BE2C (cell line): ENCODE measurements at regions not wholly inside any gene's neighbourhood (a gene's known extent, or its start where the extent isn't known, plus 50 kb on each side); places are given as distances from the start of the nearest gene placed in this dataset.
A peak's percentile ranks its signal among the peaks of the same experiment; 100 is the strongest.

Experiments
- DNase-seq: peaks from one replicate; pipeline ENCODE4 v3.0.0-alpha.2; 2020
- H3K27me3 ChIP-seq: fragments of 250-450 bp; sonication (Bioruptor Pico); 2 replicates; pipeline ENCODE4 v1.5.1; 2020; ENCODE audit warnings: mild to moderate bottlenecking
- H3K36me3 ChIP-seq: fragments of 250-450 bp; sonication (Bioruptor Pico); 2 replicates; pipeline ENCODE4 v1.5.1; 2020; ENCODE audit warnings: mild to moderate bottlenecking
- H3K4me1 ChIP-seq: fragments of 250-450 bp; sonication (Bioruptor Pico); 2 replicates; pipeline ENCODE4 v1.5.1; 2020
- H3K4me3 ChIP-seq: 2 replicates; pipeline ENCODE4 v1.5.1; 2011; ENCODE audit warnings: low read depth, low read length
- H3K9me3 ChIP-seq: fragments of 250-450 bp; sonication (Bioruptor Pico); 2 replicates; pipeline ENCODE4 v1.5.1; 2020
- TF ChIP-seq, protein P1 (sequence below): IDR thresholded peaks from 2 replicates; pipeline ENCODE4 v1.5.1; 2012; ENCODE audit warnings: mild to moderate bottlenecking, low read depth, low read length

DNA sequence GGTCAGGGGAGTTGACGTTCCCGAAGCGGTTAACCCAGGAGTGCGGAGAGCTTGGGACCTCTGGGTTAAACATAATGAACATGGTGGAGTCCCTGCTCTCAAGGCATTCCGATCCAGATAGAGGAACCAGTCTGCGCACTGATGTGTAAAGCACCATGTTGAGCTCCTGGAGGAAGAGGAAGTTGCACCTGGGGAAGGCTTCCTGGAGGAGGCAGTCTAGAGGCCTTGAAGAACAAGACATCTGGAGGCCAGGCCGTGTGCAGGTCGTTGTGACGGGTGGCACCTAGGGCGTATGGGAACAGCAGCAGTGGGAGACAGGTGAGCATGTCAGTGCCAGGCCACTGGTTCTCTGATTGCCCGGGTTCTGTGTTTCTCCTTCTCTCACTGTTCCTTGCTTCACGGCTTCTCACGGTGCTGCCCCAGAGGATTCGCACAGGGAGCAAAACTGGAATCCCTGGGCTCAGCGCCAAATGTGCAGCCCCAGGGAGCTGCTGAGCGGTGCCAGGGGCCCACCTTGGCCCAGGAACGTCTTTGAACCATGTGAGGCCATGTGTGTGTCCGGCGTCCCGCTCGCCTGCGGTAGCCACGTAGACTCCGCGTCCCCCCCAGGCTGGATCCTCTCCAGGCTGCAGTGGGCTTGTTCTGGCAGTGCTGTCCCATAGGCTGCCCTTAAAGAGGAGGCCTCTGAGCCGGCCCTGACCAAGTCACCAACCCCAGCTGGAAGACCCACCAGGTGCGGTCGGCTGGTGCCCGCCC, 122.9 kb upstream of the GALNT2 start:
- peak; percentile 35 for DNase-seq
- TF ChIP-seq, protein P1, sequence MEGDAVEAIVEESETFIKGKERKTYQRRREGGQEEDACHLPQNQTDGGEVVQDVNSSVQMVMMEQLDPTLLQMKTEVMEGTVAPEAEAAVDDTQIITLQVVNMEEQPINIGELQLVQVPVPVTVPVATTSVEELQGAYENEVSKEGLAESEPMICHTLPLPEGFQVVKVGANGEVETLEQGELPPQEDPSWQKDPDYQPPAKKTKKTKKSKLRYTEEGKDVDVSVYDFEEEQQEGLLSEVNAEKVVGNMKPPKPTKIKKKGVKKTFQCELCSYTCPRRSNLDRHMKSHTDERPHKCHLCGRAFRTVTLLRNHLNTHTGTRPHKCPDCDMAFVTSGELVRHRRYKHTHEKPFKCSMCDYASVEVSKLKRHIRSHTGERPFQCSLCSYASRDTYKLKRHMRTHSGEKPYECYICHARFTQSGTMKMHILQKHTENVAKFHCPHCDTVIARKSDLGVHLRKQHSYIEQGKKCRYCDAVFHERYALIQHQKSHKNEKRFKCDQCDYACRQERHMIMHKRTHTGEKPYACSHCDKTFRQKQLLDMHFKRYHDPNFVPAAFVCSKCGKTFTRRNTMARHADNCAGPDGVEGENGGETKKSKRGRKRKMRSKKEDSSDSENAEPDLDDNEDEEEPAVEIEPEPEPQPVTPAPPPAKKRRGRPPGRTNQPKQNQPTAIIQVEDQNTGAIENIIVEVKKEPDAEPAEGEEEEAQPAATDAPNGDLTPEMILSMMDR, result peak; percentile 27; the same call in 1 of the 2 replicates
- Histone ChIP-seq H3K9me3 (no peaks in the 10 kb centered on the region), H3K4me1 (peaks cover 18% of the 10 kb centered on the region), H3K36me3 (no peaks in the 10 kb centered on the region), H3K4me3 (no peak overlapping the region), H3K27me3 (no peaks in the 10 kb centered on the region; the same call in 1 of the 2 replicates)

DNA sequence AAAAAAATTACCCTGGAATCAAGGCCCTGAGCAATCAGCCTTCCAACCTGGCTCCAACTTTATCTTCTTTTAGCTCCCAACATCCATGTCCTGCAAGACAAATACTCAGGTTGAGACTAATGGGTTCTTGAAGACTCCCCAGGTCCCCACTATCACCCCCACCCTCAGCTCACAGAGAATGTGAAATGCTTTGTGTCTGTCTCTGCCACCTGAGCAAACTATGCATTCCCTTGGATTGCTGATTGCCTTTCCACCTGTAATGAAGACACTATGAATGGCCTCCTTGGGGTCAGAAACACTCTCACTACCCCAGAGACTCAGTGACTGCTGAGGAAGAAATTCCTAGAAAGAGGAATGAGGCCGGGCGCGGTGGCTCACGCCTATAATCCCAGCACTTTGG, 121.2 kb upstream of the GALNT2 start:
- Histone ChIP-seq H3K4me3 (no peak overlapping the region), H3K9me3 (no peaks in the 10 kb centered on the region), H3K36me3 (no peaks in the 10 kb centered on the region), H3K4me1 (peaks cover 18% of the 10 kb centered on the region), H3K27me3 (no peaks in the 10 kb centered on the region; the same call in 1 of the 2 replicates)
- TF ChIP-seq, protein P1, result no peak
- no peak for DNase-seq

DNA sequence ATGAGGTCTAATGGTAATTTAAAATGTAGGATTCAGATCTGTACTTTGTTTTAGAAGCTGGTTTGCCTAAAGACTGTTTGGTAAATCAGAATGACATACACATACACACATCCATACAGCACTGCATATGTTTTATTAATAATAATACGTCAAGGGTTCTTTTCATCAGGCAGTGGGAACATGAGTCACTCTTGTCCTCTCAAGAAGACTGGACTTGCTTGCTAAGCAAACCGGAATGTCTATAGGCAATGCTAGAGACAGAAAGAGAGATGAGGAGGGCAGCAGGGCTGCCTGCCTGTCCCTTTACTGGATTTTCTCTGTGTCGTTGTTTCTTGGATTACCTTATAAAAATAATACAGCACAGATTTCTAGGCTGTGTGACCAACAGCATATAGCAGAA, 119.1 kb upstream of the GALNT2 start:
- H3K4me1 ChIP-seq, result peaks cover 11% of the 10 kb centered on the region
- TF ChIP-seq, protein P1, result no peak
- no peak overlapping the region for H3K4me3 ChIP-seq
- no peaks in the 10 kb centered on the region for H3K9me3 ChIP-seq
- no peak for DNase-seq
- no peaks in the 10 kb centered on the region; the same call in 1 of the 2 replicates for H3K27me3 ChIP-seq
- H3K36me3 ChIP-seq, result no peaks in the 10 kb centered on the region

DNA sequence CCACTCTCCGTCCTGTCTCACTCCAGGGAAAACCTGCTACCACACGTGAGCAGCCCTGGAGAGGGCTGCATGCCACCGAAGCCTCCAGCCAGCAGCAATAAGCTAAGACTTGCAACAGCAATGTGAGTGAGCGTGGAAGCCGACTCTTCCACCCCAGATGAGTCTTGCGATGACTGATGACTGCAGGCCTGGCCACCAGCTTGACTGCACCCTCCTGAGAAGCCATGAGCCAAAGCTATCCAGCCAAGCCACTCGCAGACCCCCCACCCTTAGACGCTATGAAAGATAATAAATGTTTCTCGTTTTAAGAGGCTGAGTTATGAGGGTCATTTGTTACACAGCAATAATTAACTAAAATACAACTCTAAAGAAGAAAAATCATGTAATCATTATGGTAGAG, 118.6 kb upstream of the GALNT2 start:
- TF ChIP-seq, protein P1, result no peak
- Histone ChIP-seq H3K4me3 (no peak overlapping the region), H3K36me3 (no peaks in the 10 kb centered on the region), H3K9me3 (no peaks in the 10 kb centered on the region), H3K27me3 (no peaks in the 10 kb centered on the region; the same call in 1 of the 2 replicates), H3K4me1 (peaks cover 9% of the 10 kb centered on the region)
- no peak for DNase-seq

DNA sequence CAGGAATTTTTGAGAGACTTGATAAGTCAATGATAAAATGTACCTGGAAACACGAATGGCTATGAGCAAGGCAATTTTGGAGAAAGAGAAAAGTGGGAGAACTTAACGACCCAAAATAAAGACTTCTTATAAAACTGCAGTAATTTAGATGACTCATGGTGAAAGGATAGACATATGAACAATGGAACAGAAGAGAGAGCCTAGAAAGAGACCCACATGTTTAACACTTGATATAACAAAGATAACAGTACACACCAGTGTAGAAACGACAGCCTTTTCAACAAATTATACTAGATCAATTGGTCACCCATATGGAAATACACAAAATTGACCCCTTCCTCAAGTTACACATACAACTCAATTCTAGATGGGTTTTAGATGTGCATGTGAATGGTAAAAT, 117.5 kb upstream of the GALNT2 start:
- Histone ChIP-seq H3K9me3 (no peaks in the 10 kb centered on the region), H3K4me3 (no peak overlapping the region), H3K27me3 (no peaks in the 10 kb centered on the region; the same call in 1 of the 2 replicates), H3K4me1 (no peaks in the 10 kb centered on the region), H3K36me3 (no peaks in the 10 kb centered on the region)
- TF ChIP-seq, protein P1, result no peak
- no peak for DNase-seq

DNA sequence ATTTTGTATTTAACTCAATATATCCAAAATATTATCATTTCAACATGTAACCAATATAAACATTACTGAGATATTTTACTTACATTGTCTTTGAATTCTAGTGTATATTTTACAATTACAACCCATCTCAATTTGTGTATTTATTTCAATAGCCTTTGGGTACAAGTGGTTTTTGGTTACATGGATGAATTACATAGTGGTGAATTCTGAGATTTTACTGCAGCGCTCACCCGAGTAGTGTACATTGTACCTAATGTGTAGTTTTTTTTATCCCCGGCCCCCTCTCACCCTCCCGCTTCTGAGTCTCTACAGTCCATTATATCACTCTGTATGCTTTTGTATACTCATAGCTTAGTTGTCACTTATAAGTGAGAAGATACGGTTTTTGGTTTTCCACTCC, 117.0 kb upstream of the GALNT2 start:
- DNase-seq, result no peak
- Histone ChIP-seq H3K4me1 (no peaks in the 10 kb centered on the region), H3K4me3 (no peak overlapping the region), H3K27me3 (no peaks in the 10 kb centered on the region), H3K9me3 (no peaks in the 10 kb centered on the region), H3K36me3 (no peaks in the 10 kb centered on the region)
- TF ChIP-seq, protein P1, result no peak
